Adipocyte (in vitro differentiated cells): ENCODE measurements at regions not wholly inside any gene's neighbourhood (a gene's known extent, or its start where the extent isn't known, plus 50 kb on each side); places are given as distances from the start of the nearest gene placed in this dataset.

Experiments used
- DNase-seq: peaks from one replicate; pipeline ENCODE4 v3.0.0-alpha.2; 2015; ENCODE audit warnings: low read depth
- H3K27me3 ChIP-seq: replicated peaks from 2 replicates; pipeline ENCODE4 v1.7.0; 2013; ENCODE audit warnings: mild to moderate bottlenecking, low read length, moderate library complexity; ENCODE audit not compliant: control insufficient read depth, insufficient read depth
- H3K36me3 ChIP-seq: 2 replicates; pipeline ENCODE4 v1.7.0; 2013; ENCODE audit warnings: low read length, mild to moderate bottlenecking, moderate library complexity; ENCODE audit not compliant: control insufficient read depth, insufficient read depth, severe bottlenecking
- H3K4me1 ChIP-seq: 2 replicates; pipeline ENCODE4 v1.7.0; 2013; ENCODE audit warnings: mild to moderate bottlenecking, low read length, moderate library complexity; ENCODE audit not compliant: control insufficient read depth, insufficient read depth
- H3K4me3 ChIP-seq: 2 replicates; pipeline ENCODE4 v1.7.0; 2013; ENCODE audit warnings: mild to moderate bottlenecking, low read length, moderate library complexity
- H3K9ac ChIP-seq: 2 replicates; pipeline ENCODE4 v1.7.0; 2013; ENCODE audit warnings: mild to moderate bottlenecking, low read length, moderate library complexity
- H3K9me3 ChIP-seq: 2 replicates; pipeline ENCODE4 v1.7.0; 2013; ENCODE audit warnings: mild to moderate bottlenecking, low read length, moderate library complexity; ENCODE audit not compliant: control insufficient read depth

DNA sequence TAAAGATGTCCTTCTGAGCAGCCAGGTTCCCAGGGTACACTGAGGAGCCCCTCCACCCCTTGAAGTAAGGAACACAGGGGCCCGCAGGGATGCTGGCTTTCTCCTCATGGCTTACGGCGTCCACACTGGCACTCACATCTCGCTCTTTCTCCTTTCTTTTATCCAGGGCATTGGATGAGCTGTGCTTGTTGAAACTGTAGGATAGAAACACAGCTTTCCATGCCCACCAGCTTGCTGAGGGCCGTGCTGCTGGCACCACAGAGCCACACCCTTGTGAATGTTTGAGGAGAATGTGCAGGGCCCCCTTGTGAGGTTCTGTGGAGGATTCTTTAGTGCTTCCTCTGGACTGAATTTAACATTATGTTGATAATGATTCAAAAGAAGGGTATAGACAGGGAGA lies 51.7 kb upstream of the B3GAT1 start:
- peaks cover 21% of the 10 kb centered on the region for H3K27me3 ChIP-seq
- no peak for DNase-seq
- H3K4me3 ChIP-seq, result no peak overlapping the region
- no peak overlapping the region for H3K9ac ChIP-seq
- H3K4me1 ChIP-seq, result no peaks in the 10 kb centered on the region
- H3K36me3 ChIP-seq, result no peaks in the 10 kb centered on the region
- H3K9me3 ChIP-seq, result no peaks in the 10 kb centered on the region
